ENCODE measurements at regions not wholly inside any gene's neighbourhood (a gene's known extent, or its start where the extent isn't known, plus 50 kb on each side); places are given as distances from the start of the nearest gene placed in this dataset.

DNA sequence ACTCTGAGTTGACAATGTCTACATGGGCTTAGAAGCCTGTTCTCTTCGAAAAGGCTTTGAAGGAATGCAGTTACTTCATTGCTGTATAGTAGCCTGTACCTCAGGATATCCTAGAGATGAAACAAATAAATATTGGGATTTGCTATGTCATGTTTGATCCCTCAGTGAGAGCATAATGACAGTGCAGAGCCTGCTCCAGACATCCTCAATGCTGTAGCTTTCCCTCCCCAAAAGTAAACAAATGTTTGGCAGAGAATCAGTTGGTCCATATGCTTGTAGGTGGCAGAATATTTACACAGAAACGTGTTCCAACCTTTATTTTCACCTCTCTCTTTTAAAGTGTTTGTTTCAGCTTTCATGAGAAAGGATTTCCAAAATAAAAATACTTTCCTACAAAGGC, 515.3 kb upstream of the SGCG start:
- TF ChIP-seq, protein P1, sequence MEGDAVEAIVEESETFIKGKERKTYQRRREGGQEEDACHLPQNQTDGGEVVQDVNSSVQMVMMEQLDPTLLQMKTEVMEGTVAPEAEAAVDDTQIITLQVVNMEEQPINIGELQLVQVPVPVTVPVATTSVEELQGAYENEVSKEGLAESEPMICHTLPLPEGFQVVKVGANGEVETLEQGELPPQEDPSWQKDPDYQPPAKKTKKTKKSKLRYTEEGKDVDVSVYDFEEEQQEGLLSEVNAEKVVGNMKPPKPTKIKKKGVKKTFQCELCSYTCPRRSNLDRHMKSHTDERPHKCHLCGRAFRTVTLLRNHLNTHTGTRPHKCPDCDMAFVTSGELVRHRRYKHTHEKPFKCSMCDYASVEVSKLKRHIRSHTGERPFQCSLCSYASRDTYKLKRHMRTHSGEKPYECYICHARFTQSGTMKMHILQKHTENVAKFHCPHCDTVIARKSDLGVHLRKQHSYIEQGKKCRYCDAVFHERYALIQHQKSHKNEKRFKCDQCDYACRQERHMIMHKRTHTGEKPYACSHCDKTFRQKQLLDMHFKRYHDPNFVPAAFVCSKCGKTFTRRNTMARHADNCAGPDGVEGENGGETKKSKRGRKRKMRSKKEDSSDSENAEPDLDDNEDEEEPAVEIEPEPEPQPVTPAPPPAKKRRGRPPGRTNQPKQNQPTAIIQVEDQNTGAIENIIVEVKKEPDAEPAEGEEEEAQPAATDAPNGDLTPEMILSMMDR (optimal IDR thresholded peaks at IDR 0.05 in 1 of 3, IDR thresholded peaks at IDR 0.05 in 1 of 3, conservative IDR thresholded peaks at IDR 0.05 in 1 of 3; ENCODE audit: extremely low read depth in 1 of 3, insufficient read depth in 2 of 3, low read length in 3 of 3): no peak
- TF ChIP-seq EZH2 (IDR thresholded peaks at IDR 0.05; ENCODE audit: low read length): no peak

All from keratinocyte (primary cell).